ENCODE measurements at regions not wholly inside any gene's neighbourhood (a gene's known extent, or its start where the extent isn't known, plus 50 kb on each side); places are given as distances from the start of the nearest gene placed in this dataset.

GRCh38 chr1:80384083-80384830 lies 1377.7 kb upstream of the ADGRL4 start:
- 86% methylated on average over 1 of the region's 1 CpG; no CpG with 5 or more reads in 1 of the 2 experiments for whole genome bisulfite sequencing, 2 experiments (ENCODE audit: insufficient coverage in 1 of 2, insufficient read length in 1 of 2)
- Histone ChIP-seq H3K9ac (ENCODE audit: extremely low read depth, low read length, poor library complexity, severe bottlenecking) (no peak overlapping the region), H3K4me3 (ENCODE audit: low read length) (no peak overlapping the region), H3K36me3 (ENCODE audit: control insufficient read depth, insufficient read depth, low read length) (no peaks in the 10 kb centered on the region), H3K27ac (ENCODE audit: low read depth, low read length) (no peak overlapping the region), H3K27me3 (ENCODE audit: control insufficient read depth, insufficient read depth, low read length, poor library complexity, severe bottlenecking) (no peaks in the 10 kb centered on the region), H3K9me3 (ENCODE audit: control insufficient read depth, low read length) (peaks cover under 1% of the 10 kb centered on the region), H3K4me1 (ENCODE audit: control insufficient read depth, insufficient read depth, low read length) (no peaks in the 10 kb centered on the region)
- no peaks in the 10 kb centered on the region for H3K36me3 Mint-ChIP-seq (ENCODE audit: low read depth)
- H3K4me3 Mint-ChIP-seq, result no peak overlapping the region
- H3K27ac Mint-ChIP-seq, result no peak overlapping the region
- TF ChIP-seq, protein P1, sequence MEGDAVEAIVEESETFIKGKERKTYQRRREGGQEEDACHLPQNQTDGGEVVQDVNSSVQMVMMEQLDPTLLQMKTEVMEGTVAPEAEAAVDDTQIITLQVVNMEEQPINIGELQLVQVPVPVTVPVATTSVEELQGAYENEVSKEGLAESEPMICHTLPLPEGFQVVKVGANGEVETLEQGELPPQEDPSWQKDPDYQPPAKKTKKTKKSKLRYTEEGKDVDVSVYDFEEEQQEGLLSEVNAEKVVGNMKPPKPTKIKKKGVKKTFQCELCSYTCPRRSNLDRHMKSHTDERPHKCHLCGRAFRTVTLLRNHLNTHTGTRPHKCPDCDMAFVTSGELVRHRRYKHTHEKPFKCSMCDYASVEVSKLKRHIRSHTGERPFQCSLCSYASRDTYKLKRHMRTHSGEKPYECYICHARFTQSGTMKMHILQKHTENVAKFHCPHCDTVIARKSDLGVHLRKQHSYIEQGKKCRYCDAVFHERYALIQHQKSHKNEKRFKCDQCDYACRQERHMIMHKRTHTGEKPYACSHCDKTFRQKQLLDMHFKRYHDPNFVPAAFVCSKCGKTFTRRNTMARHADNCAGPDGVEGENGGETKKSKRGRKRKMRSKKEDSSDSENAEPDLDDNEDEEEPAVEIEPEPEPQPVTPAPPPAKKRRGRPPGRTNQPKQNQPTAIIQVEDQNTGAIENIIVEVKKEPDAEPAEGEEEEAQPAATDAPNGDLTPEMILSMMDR (conservative IDR thresholded peaks at IDR 0.05), result no peak
- H3K27me3 Mint-ChIP-seq (ENCODE audit: insufficient read depth), result no peaks in the 10 kb centered on the region
- no peak for DNase-seq
- H3K4me1 Mint-ChIP-seq, result peaks cover 3% of the 10 kb centered on the region
- H3K9me3 Mint-ChIP-seq, result peaks cover 2% of the 10 kb centered on the region

DNA sequence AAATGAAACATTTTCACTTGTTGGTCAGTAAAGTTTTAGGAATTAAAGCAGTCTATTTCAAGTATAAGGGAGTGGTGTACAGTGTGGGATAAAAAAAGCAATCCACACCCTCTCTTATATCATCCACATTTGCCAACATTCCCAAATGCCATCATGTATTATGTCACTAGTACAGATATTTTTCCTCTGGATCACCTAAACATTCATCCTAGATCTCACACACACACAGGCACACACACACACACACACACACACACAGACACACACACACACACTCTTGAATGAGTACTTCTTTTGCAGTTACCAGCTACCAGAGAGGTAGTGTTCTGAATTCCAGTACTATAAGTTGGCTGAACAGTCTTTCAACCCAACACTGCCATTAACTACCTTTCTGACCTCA lies 1369.1 kb upstream of the ADGRL4 start:
- H3K4me3 Mint-ChIP-seq, result no peak overlapping the region
- H3K36me3 Mint-ChIP-seq (ENCODE audit: low read depth), result no peaks in the 10 kb centered on the region
- DNase-seq, result no peak
- H3K9ac ChIP-seq (ENCODE audit: extremely low read depth, low read length, poor library complexity, severe bottlenecking), result no peak overlapping the region
- H3K9me3 Mint-ChIP-seq, result no peaks in the 10 kb centered on the region
- no peaks in the 10 kb centered on the region for H3K36me3 ChIP-seq (ENCODE audit: control insufficient read depth, insufficient read depth, low read length)
- H3K27me3 Mint-ChIP-seq (ENCODE audit: insufficient read depth), result no peaks in the 10 kb centered on the region
- no peak overlapping the region for H3K27ac Mint-ChIP-seq
- no peaks in the 10 kb centered on the region for H3K4me1 Mint-ChIP-seq
- no peak overlapping the region for H3K27ac ChIP-seq (ENCODE audit: low read depth, low read length)
- no peaks in the 10 kb centered on the region for H3K4me1 ChIP-seq (ENCODE audit: control insufficient read depth, insufficient read depth, low read length)
- no peaks in the 10 kb centered on the region for H3K9me3 ChIP-seq (ENCODE audit: control insufficient read depth, low read length)
- no peak overlapping the region for H3K4me3 ChIP-seq (ENCODE audit: low read length)
- no peaks in the 10 kb centered on the region for H3K27me3 ChIP-seq (ENCODE audit: control insufficient read depth, insufficient read depth, low read length, poor library complexity, severe bottlenecking)
- TF ChIP-seq, protein P1 (conservative IDR thresholded peaks at IDR 0.05), result no peak

GRCh38 chr1:80375109-80375508 lies 1368.6 kb upstream of the ADGRL4 start:
- H3K9me3 Mint-ChIP-seq, result no peaks in the 10 kb centered on the region
- H3K36me3 ChIP-seq (ENCODE audit: control insufficient read depth, insufficient read depth, low read length), result no peaks in the 10 kb centered on the region
- no peaks in the 10 kb centered on the region for H3K36me3 Mint-ChIP-seq (ENCODE audit: low read depth)
- H3K27me3 ChIP-seq (ENCODE audit: control insufficient read depth, insufficient read depth, low read length, poor library complexity, severe bottlenecking), result no peaks in the 10 kb centered on the region
- no peaks in the 10 kb centered on the region for H3K9me3 ChIP-seq (ENCODE audit: control insufficient read depth, low read length)
- H3K4me3 Mint-ChIP-seq, result no peak overlapping the region
- no peak overlapping the region for H3K27ac ChIP-seq (ENCODE audit: low read depth, low read length)
- no peak overlapping the region for H3K4me3 ChIP-seq (ENCODE audit: low read length)
- H3K4me1 Mint-ChIP-seq, result no peaks in the 10 kb centered on the region
- H3K4me1 ChIP-seq (ENCODE audit: control insufficient read depth, insufficient read depth, low read length), result no peaks in the 10 kb centered on the region
- TF ChIP-seq, protein P1 (conservative IDR thresholded peaks at IDR 0.05), result no peak
- DNase-seq, result no peak
- H3K9ac ChIP-seq (ENCODE audit: extremely low read depth, low read length, poor library complexity, severe bottlenecking), result no peak overlapping the region
- no peak overlapping the region for H3K27ac Mint-ChIP-seq
- no peaks in the 10 kb centered on the region for H3K27me3 Mint-ChIP-seq (ENCODE audit: insufficient read depth)
- WGBS, 2 experiments (ENCODE audit: insufficient coverage in 1 of 2, insufficient read length in 1 of 2), result 78% methylated on average over 1 of the region's 1 CpG; no CpG with 5 or more reads in 1 of the 2 experiments

All from endodermal cell (in vitro differentiated cells).